Naive thymus-derived CD4-positive, alpha-beta T cell (primary cell): ENCODE measurements at regions not wholly inside any gene's neighbourhood (a gene's known extent, or its start where the extent isn't known, plus 50 kb on each side); places are given as distances from the start of the nearest gene placed in this dataset.
"Not testable (repeated sequence)": the region's sequence is repeated elsewhere in the genome, so short reads cannot be mapped to it uniquely, and the experiment has no call there.

Experiments
- ATAC-seq: fragments of 150-1000 bp; cut with Tn5 transposase; 2 replicates; pipeline ENCODE4 v1.10.0; 2021; ENCODE audit warnings: mild to moderate bottlenecking, moderate library complexity
- CTCF ChIA-PET: fragments of 350-600 bp; sonication (Branson Sonifier 250); formaldehyde crosslinking; loops from one replicate; lab custom pipeline; 2021; ENCODE audit warnings: antibody characterized with exemption; lab: Charles Lee
- POLR2A ChIA-PET: fragments of 350-600 bp; sonication (Branson Sonifier 250); formaldehyde crosslinking; loops from one replicate; lab custom pipeline; 2021; ENCODE audit warnings: antibody characterized with exemption, inconsistent platforms; lab: Charles Lee
- DNase-seq, 9 donors: peaks; one replicate each; pipeline versions ENCODE4 v3.0.0 to v3.0.0-alpha.2; 2020 to 2022; ENCODE audit warnings: mixed read lengths in 1 of 9
- H3K27ac ChIP-seq: one replicate; pipeline ENCODE4 v1.7.0; 2013; ENCODE audit warnings: mild to moderate bottlenecking, low read depth, low read length, moderate library complexity
- H3K27me3 ChIP-seq, 2 donors: one replicate each; pipeline ENCODE4 v1.7.0; 2013; ENCODE audit warnings: low read length in 2 of 2, mild to moderate bottlenecking in 2 of 2, moderate library complexity in 2 of 2; ENCODE audit not compliant: control insufficient read depth in 2 of 2, insufficient read depth in 2 of 2
- H3K36me3 ChIP-seq, 3 experiments: 1 replicate in 2 of 3; 2 replicates in 1 of 3; pipeline ENCODE4 v1.7.0; 2013; ENCODE audit warnings: low read length in 3 of 3, mild to moderate bottlenecking in 3 of 3, moderate library complexity in 1 of 3; ENCODE audit not compliant: insufficient read depth in 3 of 3, control insufficient read depth in 2 of 3
- H3K4me1 ChIP-seq, 2 donors: one replicate each; pipeline ENCODE4 v1.7.0; 2013; ENCODE audit warnings: low read length in 2 of 2, mild to moderate bottlenecking in 2 of 2, moderate library complexity in 1 of 2; ENCODE audit not compliant: control insufficient read depth in 2 of 2, insufficient read depth in 2 of 2
- H3K4me3 ChIP-seq: 2 replicates; pipeline ENCODE4 v1.7.0; 2013; ENCODE audit warnings: mild to moderate bottlenecking, low read length
- H3K9me3 ChIP-seq, 3 experiments: 1 replicate in 2 of 3; 2 replicates in 1 of 3; pipeline ENCODE4 v1.7.0; 2013; ENCODE audit warnings: low read length in 3 of 3; ENCODE audit not compliant: control insufficient read depth in 2 of 3
- H3K27ac Mint-ChIP-seq, 9 donors: one replicate each; pipeline ENCODE4 v1.8.0; 2020 to 2022; ENCODE audit warnings: mixed read lengths in 9 of 9, mild to moderate bottlenecking in 8 of 9, moderate library complexity in 5 of 9, inconsistent platforms in 2 of 9
- H3K27me3 Mint-ChIP-seq, 5 donors: one replicate each; pipeline ENCODE4 v1.8.0; 2021 to 2022; ENCODE audit warnings: mixed read lengths in 5 of 5, mild to moderate bottlenecking in 1 of 5
- H3K36me3 Mint-ChIP-seq, 5 donors: one replicate each; pipeline ENCODE4 v1.8.0; 2020 to 2022; ENCODE audit warnings: mixed read lengths in 5 of 5, mild to moderate bottlenecking in 3 of 5, inconsistent platforms in 1 of 5
- H3K4me1 Mint-ChIP-seq, 7 donors: one replicate each; pipeline ENCODE4 v1.8.0; 2020 to 2022; ENCODE audit warnings: mixed read lengths in 7 of 7, mild to moderate bottlenecking in 3 of 7, inconsistent platforms in 1 of 7
- H3K4me3 Mint-ChIP-seq, 10 donors: one replicate each; pipeline ENCODE4 v1.8.0; 2020 to 2022; ENCODE audit warnings: mild to moderate bottlenecking in 10 of 10, mixed read lengths in 10 of 10, moderate library complexity in 6 of 10, inconsistent platforms in 2 of 10
- H3K9me3 Mint-ChIP-seq, 11 donors: one replicate each; pipeline ENCODE4 v1.8.0; 2020 to 2022; ENCODE audit warnings: mixed read lengths in 11 of 11, mild to moderate bottlenecking in 4 of 11, inconsistent platforms in 1 of 11, moderate library complexity in 1 of 11
- intact Hi-C, 2 donors: fragments of 100-400 bp; cut with micrococcal nuclease; formaldehyde crosslinking; loops; one replicate each; pipeline ENCODE4 v1.15.1; 2023

- H3K36me3 ChIP-seq, H3K4me3 Mint-ChIP-seq, H3K4me3 ChIP-seq, POLR2A ChIA-PET, CTCF ChIA-PET, H3K27ac ChIP-seq, H3K27me3 Mint-ChIP-seq, H3K4me1 Mint-ChIP-seq, intact Hi-C loops, H3K27me3 ChIP-seq, H3K4me1 ChIP-seq: not testable (repeated sequence)
- H3K9me3 Mint-ChIP-seq, result peaks cover 16 to 51% (median 42%) of the 10 kb centered on the region in 11 donors
- H3K9me3 ChIP-seq, result peaks cover 0 to 24% (median 6%) of the 10 kb centered on the region in 3 experiments
- peak; percentile 77 for ATAC-seq
- peak overlapping the region in 1 of 9 donors; percentile 0 for H3K27ac Mint-ChIP-seq
- peak in 3 of 9 donors; percentile 50 to 55 (median 54) for DNase-seq
- peaks cover 0 to 19% (median 0%) of the 10 kb centered on the region in 5 donors for H3K36me3 Mint-ChIP-seq
Measured at GRCh38 chr21:10325546-10325945, 195.8 kb upstream of the TPTE start.

GRCh38 chr21:10326146-10326545 lies 195.2 kb upstream of the TPTE start:
- peaks cover 0 to 21% (median 0%) of the 10 kb centered on the region in 5 donors for H3K36me3 Mint-ChIP-seq
- POLR2A ChIA-PET, H3K4me3 ChIP-seq, DNase-seq, H3K4me1 ChIP-seq, H3K4me3 Mint-ChIP-seq, H3K4me1 Mint-ChIP-seq, H3K27ac Mint-ChIP-seq, H3K36me3 ChIP-seq, CTCF ChIA-PET, H3K27me3 Mint-ChIP-seq, H3K27ac ChIP-seq, intact Hi-C loops, H3K27me3 ChIP-seq: not testable (repeated sequence)
- peak; percentile 43 for ATAC-seq
- H3K9me3 ChIP-seq, result peaks cover 0 to 30% (median 6%) of the 10 kb centered on the region in 3 experiments
- peaks cover 20 to 57% (median 48%) of the 10 kb centered on the region in 11 donors for H3K9me3 Mint-ChIP-seq

DNA sequence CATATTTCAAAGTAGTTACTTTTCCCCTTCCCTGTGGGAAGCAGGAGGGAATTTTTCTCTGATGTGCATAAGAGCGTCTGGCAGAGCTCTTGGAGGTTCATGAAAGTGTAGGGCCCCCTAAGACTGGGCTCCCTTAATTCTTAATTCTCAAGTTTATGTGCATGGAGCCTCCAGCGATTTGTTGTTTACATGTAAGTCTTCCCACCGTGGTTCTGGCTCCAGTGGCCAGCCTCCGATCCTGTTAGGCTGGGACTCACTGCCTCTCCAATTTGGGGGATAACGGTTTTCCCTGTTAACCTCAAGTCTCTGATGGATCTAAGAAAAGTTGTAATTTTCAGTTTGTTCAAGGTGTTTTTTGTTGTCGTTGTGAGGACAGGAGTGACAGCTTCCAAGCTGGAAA lies 192.7 kb upstream of the TPTE start:
- intact Hi-C loops, result not testable (repeated sequence)

DNA sequence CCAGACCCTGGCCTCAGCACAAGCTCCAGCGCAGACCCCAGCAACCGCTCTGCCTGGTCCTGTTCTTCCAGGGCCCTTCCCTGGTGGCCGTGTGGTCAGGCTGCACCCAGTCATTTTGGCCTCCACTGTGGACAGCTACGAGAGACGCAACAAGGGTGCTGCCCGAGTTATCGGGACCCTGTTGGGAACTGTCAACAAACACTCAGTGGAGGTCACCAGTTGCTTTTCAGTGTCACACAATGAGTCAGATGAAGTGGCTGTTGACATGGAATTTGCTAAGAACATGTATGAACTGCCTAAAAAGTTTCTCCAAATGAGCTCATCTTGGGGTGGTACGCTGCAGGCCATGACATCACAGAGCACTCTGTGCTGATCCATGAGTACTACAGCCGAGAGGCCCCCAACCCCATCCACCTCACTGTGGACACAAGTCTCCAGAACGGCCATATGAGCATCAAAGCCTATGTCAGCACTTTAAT lies 190.7 kb upstream of the TPTE start:
- H3K36me3 ChIP-seq, H3K27ac Mint-ChIP-seq, DNase-seq, H3K27ac ChIP-seq, H3K4me1 Mint-ChIP-seq, POLR2A ChIA-PET, H3K4me3 ChIP-seq, H3K4me1 ChIP-seq, intact Hi-C loops, CTCF ChIA-PET, H3K4me3 Mint-ChIP-seq, H3K27me3 ChIP-seq, H3K27me3 Mint-ChIP-seq: not testable (repeated sequence)
- H3K9me3 ChIP-seq, result peaks cover 0 to 34% (median 6%) of the 10 kb centered on the region in 3 experiments
- H3K9me3 Mint-ChIP-seq, result peaks cover 20 to 77% (median 54%) of the 10 kb centered on the region in 11 donors
- ATAC-seq, result peak; percentile 23
- peaks cover 0 to 25% (median 0%) of the 10 kb centered on the region in 5 donors for H3K36me3 Mint-ChIP-seq

More for the DNA sequence above, 192.7 kb upstream of the TPTE start:
- peaks cover 0 to 34% (median 6%) of the 10 kb centered on the region in 3 experiments for H3K9me3 ChIP-seq
- POLR2A ChIA-PET, H3K36me3 ChIP-seq, H3K4me1 ChIP-seq, DNase-seq, H3K27ac Mint-ChIP-seq, H3K27me3 Mint-ChIP-seq, H3K4me1 Mint-ChIP-seq, H3K27me3 ChIP-seq, CTCF ChIA-PET, H3K27ac ChIP-seq, ATAC-seq, H3K4me3 Mint-ChIP-seq, H3K4me3 ChIP-seq: not testable (repeated sequence)
- Mint-ChIP-seq H3K36me3 (peaks cover 0 to 25% (median 0%) of the 10 kb centered on the region in 5 donors), H3K9me3 (peaks cover 20 to 76% (median 55%) of the 10 kb centered on the region in 11 donors)

DNA sequence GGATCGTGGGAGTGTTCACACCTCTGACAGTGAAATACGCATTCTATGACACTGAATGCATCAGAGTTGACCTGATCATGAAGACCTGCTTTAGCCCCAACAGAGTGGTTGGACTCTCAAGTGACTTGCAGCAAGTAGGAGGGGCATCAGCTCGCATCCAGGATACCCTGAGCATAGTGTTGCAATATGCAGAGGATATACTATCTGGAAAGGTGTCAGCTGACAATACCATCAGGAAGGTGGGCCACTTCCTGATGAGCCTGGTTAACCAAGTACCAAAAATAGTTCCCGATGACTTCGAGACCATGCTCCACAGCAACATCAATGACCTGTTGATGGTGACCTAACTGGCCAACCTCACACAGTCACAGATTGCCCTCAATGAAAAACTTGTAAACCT lies 190.2 kb upstream of the TPTE start:
- H3K27ac Mint-ChIP-seq, H3K4me3 ChIP-seq, H3K27ac ChIP-seq, CTCF ChIA-PET, H3K4me1 Mint-ChIP-seq, H3K27me3 ChIP-seq, H3K4me1 ChIP-seq, H3K27me3 Mint-ChIP-seq, POLR2A ChIA-PET, DNase-seq, H3K4me3 Mint-ChIP-seq, H3K36me3 ChIP-seq, intact Hi-C loops: not testable (repeated sequence)
- peaks cover 0 to 34% (median 6%) of the 10 kb centered on the region in 3 experiments for H3K9me3 ChIP-seq
- H3K9me3 Mint-ChIP-seq, result peaks cover 24 to 77% (median 53%) of the 10 kb centered on the region in 11 donors
- peak; percentile 5 for ATAC-seq
- peaks cover 0 to 25% (median 0%) of the 10 kb centered on the region in 5 donors for H3K36me3 Mint-ChIP-seq

DNA sequence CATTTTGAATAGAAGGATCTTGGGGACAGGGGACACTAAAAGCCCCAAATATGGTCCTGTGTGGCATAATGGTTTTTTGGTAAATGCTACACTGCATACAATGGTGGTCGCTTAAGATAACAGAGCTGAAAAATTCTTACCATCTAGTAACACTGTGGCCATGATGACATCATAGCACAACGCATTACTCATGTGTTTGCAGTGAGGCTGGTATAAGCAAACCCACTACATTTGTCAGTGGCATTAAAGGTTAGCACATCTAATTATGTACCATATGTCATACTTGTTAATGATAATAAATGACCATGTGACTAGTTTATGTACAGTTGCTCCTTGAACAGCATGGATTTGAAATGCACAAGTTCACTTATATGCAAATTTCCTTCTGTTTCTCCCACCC lies 188.4 kb upstream of the TPTE start:
- H3K4me3 ChIP-seq, H3K4me1 ChIP-seq, H3K4me1 Mint-ChIP-seq, POLR2A ChIA-PET, H3K4me3 Mint-ChIP-seq, H3K27me3 Mint-ChIP-seq, H3K36me3 ChIP-seq, H3K27ac ChIP-seq, intact Hi-C loops, CTCF ChIA-PET, H3K27ac Mint-ChIP-seq, H3K27me3 ChIP-seq, DNase-seq: not testable (repeated sequence)
- peak; percentile 21 for ATAC-seq
- peaks cover 0 to 20% (median 0%) of the 10 kb centered on the region in 3 experiments for H3K9me3 ChIP-seq
- H3K36me3 Mint-ChIP-seq, result peaks cover 0 to 21% (median 0%) of the 10 kb centered on the region in 5 donors
- peaks cover 25 to 74% (median 50%) of the 10 kb centered on the region in 11 donors for H3K9me3 Mint-ChIP-seq

DNA sequence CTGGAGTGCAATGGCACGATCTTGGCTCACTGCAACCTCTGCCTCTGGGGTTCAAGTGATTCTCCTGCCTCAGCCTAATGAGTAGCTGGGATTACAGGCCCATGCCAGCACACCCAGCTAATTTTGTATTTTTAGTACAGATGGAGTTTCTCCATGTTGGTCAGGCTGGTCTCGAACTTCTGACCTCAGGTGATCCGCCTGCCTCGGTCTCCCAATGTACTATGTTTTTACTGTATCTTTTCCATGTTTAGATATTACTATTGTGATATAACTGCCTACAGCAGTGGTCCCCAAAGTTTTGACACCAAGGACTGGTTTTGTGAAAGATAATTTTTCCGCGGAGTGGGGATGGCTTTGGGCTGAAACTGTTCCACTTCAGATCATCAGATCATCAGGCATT lies 187.0 kb upstream of the TPTE start:
- ATAC-seq, H3K27ac Mint-ChIP-seq, intact Hi-C loops, H3K4me1 ChIP-seq, H3K4me3 ChIP-seq, H3K4me3 Mint-ChIP-seq, POLR2A ChIA-PET, CTCF ChIA-PET, H3K27me3 ChIP-seq, H3K27me3 Mint-ChIP-seq, H3K27ac ChIP-seq, DNase-seq, H3K36me3 ChIP-seq, H3K4me1 Mint-ChIP-seq: not testable (repeated sequence)
- peaks cover 0 to 13% (median 0%) of the 10 kb centered on the region in 5 donors for H3K36me3 Mint-ChIP-seq
- peaks cover 0 to 15% (median 0%) of the 10 kb centered on the region in 3 experiments for H3K9me3 ChIP-seq
- peaks cover 23 to 72% (median 52%) of the 10 kb centered on the region in 11 donors for H3K9me3 Mint-ChIP-seq
